Karpas-422 (cell line): ENCODE measurements at regions not wholly inside any gene's neighbourhood (a gene's known extent, or its start where the extent isn't known, plus 50 kb on each side); places are given as distances from the start of the nearest gene placed in this dataset.

Source experiments
- DNase-seq: peaks from one replicate; pipeline ENCODE4 v3.0.0-alpha.2; 2015
- H2AFZ ChIP-seq: fragments of 200-600 bp; sonication (generic); 2 replicates; pipeline ENCODE4 v1.6.1; 2014; ENCODE audit warnings: antibody characterized with exemption, low read length, mixed read lengths
- H3K27ac ChIP-seq: fragments of 200-600 bp; sonication (generic); 2 replicates; pipeline ENCODE4 v1.5.1; 2014; ENCODE audit warnings: mild to moderate bottlenecking, low read length, moderate library complexity
- H3K27me3 ChIP-seq: fragments of 200-600 bp; sonication (generic); 2 replicates; pipeline ENCODE4 v1.6.1; 2014; ENCODE audit warnings: low read length, mixed read lengths
- H3K36me3 ChIP-seq: fragments of 200-600 bp; sonication (generic); 2 replicates; pipeline ENCODE4 v1.6.1; 2014; ENCODE audit warnings: low read length, mixed read lengths; ENCODE audit not compliant: insufficient read depth
- H3K4me1 ChIP-seq: fragments of 200-600 bp; sonication (generic); 2 replicates; pipeline ENCODE4 v1.6.1; 2014; ENCODE audit warnings: mild to moderate bottlenecking, low read length, mixed read lengths
- H3K4me2 ChIP-seq: fragments of 200-600 bp; sonication (generic); 2 replicates; pipeline ENCODE4 v1.6.1; 2014; ENCODE audit warnings: low read length, low read depth, mild to moderate bottlenecking; ENCODE audit not compliant: poor library complexity, severe bottlenecking
- H3K4me3 ChIP-seq: fragments of 200-600 bp; sonication (generic); 2 replicates; pipeline ENCODE4 v1.5.1; 2014; ENCODE audit warnings: mild to moderate bottlenecking, antibody characterized with exemption, low read length, mixed read lengths
- H3K79me2 ChIP-seq: fragments of 200-600 bp; sonication (generic); 2 replicates; pipeline ENCODE4 v1.6.1; 2014; ENCODE audit warnings: mild to moderate bottlenecking, low read length, mixed read lengths
- H3K9ac ChIP-seq: fragments of 200-600 bp; sonication (generic); 2 replicates; pipeline ENCODE4 v1.6.0; 2014; ENCODE audit warnings: low read length
- H3K9me2 ChIP-seq: fragments of 200-600 bp; sonication (generic), shearing (Covaris generic); replicated peaks from 2 replicates; pipeline ENCODE4 v1.6.0; 2014; ENCODE audit warnings: mild to moderate bottlenecking, low read length, moderate library complexity; ENCODE audit not compliant: insufficient read depth
- H3K9me3 ChIP-seq: fragments of 300-700, 200-600 bp; sonication (generic); 2 replicates; pipeline ENCODE4 v1.6.1; 2014; ENCODE audit warnings: low read length, mixed read lengths
- H4K20me1 ChIP-seq: fragments of 200-600 bp; sonication (generic); 2 replicates; pipeline ENCODE4 v1.6.1; 2014; ENCODE audit warnings: mild to moderate bottlenecking, antibody characterized with exemption, low read length, low read depth; ENCODE audit not compliant: insufficient read depth

DNA sequence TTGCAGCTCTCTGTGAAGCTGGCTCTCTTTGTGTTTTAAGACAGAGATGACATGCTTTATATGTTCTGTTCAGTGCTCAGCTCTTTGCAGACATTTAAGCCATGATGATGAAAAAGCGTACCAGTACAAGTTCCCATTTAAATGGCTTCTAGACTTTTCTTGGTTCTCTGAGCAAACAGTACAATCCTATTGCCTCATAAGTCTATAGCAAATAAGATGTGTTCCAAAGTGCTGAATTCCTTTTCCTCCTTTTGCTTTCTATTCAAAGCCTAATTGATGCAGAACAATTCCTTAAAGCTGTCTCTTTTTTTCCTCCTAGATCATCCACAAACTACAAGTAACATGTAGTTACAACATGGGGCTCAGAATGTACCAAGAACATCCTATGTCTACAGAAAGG lies 168.8 kb upstream of the SPATS2L start:
- H3K79me2 ChIP-seq = no peaks in the 10 kb centered on the region
- no peak overlapping the region for H2AFZ ChIP-seq
- no peaks in the 10 kb centered on the region for H3K4me1 ChIP-seq
- H3K27ac ChIP-seq = no peak overlapping the region
- H3K27me3 ChIP-seq = no peaks in the 10 kb centered on the region
- no peak for DNase-seq
- no peaks in the 10 kb centered on the region for H3K9me2 ChIP-seq
- H3K9ac ChIP-seq = no peak overlapping the region
- H3K36me3 ChIP-seq = no peaks in the 10 kb centered on the region
- no peak overlapping the region for H3K4me2 ChIP-seq
- no peaks in the 10 kb centered on the region for H3K9me3 ChIP-seq
- no peak overlapping the region for H3K4me3 ChIP-seq
- H4K20me1 ChIP-seq = no peaks in the 10 kb centered on the region

DNA sequence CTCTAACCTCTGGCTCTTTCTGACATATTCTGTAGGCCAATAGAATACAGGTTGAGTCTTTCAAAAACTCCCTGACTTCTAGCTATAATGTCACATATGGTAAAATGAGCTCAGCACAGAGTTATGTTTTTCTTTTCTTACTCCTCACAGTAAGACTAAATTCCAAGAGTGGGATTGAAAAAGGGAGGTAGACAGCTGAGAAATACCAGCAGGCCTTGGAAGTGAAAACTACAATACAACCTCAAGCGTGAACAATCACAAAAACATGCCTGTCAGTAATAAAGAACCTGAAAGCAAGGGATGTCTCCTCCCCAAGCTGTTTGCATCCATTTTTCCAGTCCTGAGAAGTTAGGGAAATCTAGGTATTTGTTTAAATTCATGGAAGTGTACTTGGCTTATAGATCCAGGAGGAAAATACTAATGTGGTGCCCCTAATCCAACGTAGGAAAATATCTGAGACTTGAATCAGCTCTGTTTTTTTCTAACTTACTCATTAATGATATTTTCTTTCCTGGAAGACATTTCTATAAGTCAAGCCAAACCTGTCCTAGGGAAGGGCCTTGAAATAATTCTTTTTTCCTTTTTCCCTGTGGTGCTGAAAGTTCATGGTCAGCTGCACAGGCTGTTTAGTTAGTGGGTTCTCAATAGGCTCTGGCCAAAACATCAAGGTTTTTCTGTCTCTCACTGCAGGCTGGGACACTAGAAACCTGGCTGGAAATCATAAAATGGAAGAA lies 167.9 kb upstream of the SPATS2L start:
- Histone ChIP-seq H3K9me2 (no peaks in the 10 kb centered on the region), H3K9me3 (no peaks in the 10 kb centered on the region), H3K4me1 (no peaks in the 10 kb centered on the region), H2AFZ (no peak overlapping the region), H3K9ac (no peak overlapping the region), H3K4me3 (no peak overlapping the region), H3K36me3 (no peaks in the 10 kb centered on the region), H4K20me1 (no peaks in the 10 kb centered on the region), H3K79me2 (no peaks in the 10 kb centered on the region), H3K27me3 (no peaks in the 10 kb centered on the region), H3K27ac (no peak overlapping the region), H3K4me2 (no peak overlapping the region)
- DNase-seq = no peak

DNA sequence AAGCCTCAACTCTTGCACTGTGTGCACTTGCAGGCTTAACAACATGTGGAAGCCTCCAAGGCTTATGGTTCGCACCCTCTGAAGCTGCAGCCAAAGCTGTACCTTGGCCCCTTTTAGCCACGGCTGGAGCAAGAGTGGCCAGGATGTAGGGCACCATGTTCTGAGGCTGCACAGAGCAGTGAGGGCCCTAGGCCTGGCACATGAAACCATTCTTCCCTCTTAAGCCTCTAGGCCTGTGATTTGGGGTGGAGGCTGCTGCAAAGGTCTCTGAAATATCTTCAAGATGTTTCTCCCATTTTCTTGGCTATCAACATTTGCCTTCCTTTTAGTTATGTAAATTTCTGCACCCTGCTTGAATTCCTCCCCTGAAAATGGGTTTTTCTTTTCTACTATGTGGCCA lies 161.9 kb upstream of the SPATS2L start:
- DNase-seq = no peak
- H3K4me2 ChIP-seq = no peak overlapping the region
- H3K9ac ChIP-seq = no peak overlapping the region
- H4K20me1 ChIP-seq = no peaks in the 10 kb centered on the region
- H3K9me2 ChIP-seq = no peaks in the 10 kb centered on the region
- H3K9me3 ChIP-seq = no peaks in the 10 kb centered on the region
- no peaks in the 10 kb centered on the region for H3K36me3 ChIP-seq
- no peak overlapping the region for H3K4me3 ChIP-seq
- no peaks in the 10 kb centered on the region for H3K79me2 ChIP-seq
- no peak overlapping the region for H3K27ac ChIP-seq
- no peak overlapping the region for H2AFZ ChIP-seq
- no peaks in the 10 kb centered on the region for H3K4me1 ChIP-seq
- H3K27me3 ChIP-seq = no peaks in the 10 kb centered on the region

DNA sequence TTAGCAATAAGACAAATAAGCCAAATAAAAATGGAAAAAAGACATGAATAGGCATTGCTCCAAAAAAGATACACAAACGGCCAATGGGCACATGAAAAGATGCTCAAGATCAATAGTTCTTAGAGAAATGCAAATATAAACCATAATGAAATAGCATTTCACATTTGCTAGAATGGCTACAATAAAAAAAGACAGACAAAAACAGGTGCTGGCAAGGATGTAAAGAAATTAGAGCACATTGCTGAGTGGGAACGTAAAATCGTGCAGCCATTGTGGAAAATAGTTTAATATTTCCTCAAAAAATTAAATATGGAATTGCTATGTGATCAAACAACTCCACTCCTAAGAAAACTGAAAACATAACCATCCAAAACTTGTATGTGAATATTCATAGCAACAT lies 160.0 kb upstream of the SPATS2L start:
- DNase-seq = no peak
- Histone ChIP-seq H3K9me2 (no peaks in the 10 kb centered on the region), H3K9me3 (no peaks in the 10 kb centered on the region), H3K9ac (no peak overlapping the region), H3K4me1 (no peaks in the 10 kb centered on the region), H4K20me1 (no peaks in the 10 kb centered on the region), H2AFZ (no peak overlapping the region), H3K36me3 (no peaks in the 10 kb centered on the region), H3K4me2 (no peak overlapping the region), H3K27me3 (no peaks in the 10 kb centered on the region), H3K79me2 (no peaks in the 10 kb centered on the region), H3K4me3 (no peak overlapping the region), H3K27ac (no peak overlapping the region)

DNA sequence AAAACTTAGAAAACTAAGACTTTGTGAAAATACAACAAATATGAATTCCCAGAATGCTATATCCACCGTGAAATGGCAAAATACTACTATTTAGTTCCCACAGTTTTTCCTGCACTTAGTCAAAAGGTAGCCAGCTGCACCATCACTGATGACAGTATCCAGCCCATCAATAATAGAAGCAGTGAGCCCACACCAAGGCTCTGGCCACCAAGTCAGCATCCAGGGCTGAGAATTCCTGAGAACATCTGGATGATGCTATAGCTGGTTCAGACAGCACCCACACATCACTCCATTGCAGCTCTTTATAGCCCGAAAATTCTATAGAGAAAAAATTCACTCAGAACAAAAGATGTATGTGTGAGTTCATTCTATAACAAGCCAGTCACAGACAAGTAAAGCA lies 159.1 kb upstream of the SPATS2L start:
- no peaks in the 10 kb centered on the region for H3K9me3 ChIP-seq
- H3K4me1 ChIP-seq = no peaks in the 10 kb centered on the region
- no peak overlapping the region for H3K4me2 ChIP-seq
- H3K4me3 ChIP-seq = no peak overlapping the region
- no peak for DNase-seq
- H3K27me3 ChIP-seq = no peaks in the 10 kb centered on the region
- no peak overlapping the region for H2AFZ ChIP-seq
- H3K9ac ChIP-seq = no peak overlapping the region
- no peak overlapping the region for H3K27ac ChIP-seq
- H3K9me2 ChIP-seq = no peaks in the 10 kb centered on the region
- no peaks in the 10 kb centered on the region for H3K79me2 ChIP-seq
- no peaks in the 10 kb centered on the region for H3K36me3 ChIP-seq
- no peaks in the 10 kb centered on the region for H4K20me1 ChIP-seq

DNA sequence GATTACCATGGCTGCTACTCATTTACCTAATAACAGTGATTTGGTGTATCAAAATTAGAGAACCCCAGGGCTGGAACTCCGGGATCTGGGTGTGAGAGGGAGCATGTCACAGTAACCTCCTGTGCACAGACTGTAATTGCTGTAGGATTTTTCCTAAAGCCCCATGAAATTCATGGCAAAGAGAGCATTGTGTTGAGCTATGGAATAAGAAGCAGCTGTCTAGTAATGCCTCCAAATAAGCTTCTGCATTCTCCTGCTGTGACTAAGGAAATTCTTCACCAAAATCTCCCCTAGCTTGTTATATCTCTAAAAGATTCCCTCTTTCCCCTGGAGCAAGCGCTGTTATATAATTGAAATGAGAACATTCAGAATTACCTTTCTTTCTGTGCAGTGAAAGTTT lies 158.1 kb upstream of the SPATS2L start:
- no peak for DNase-seq
- Histone ChIP-seq H3K36me3 (no peaks in the 10 kb centered on the region), H3K9ac (no peak overlapping the region), H3K9me3 (no peaks in the 10 kb centered on the region), H3K9me2 (no peaks in the 10 kb centered on the region), H3K27ac (no peak overlapping the region), H3K4me1 (no peaks in the 10 kb centered on the region), H3K4me2 (no peak overlapping the region), H3K27me3 (no peaks in the 10 kb centered on the region), H3K79me2 (no peaks in the 10 kb centered on the region), H4K20me1 (no peaks in the 10 kb centered on the region), H2AFZ (no peak overlapping the region), H3K4me3 (no peak overlapping the region)

DNA sequence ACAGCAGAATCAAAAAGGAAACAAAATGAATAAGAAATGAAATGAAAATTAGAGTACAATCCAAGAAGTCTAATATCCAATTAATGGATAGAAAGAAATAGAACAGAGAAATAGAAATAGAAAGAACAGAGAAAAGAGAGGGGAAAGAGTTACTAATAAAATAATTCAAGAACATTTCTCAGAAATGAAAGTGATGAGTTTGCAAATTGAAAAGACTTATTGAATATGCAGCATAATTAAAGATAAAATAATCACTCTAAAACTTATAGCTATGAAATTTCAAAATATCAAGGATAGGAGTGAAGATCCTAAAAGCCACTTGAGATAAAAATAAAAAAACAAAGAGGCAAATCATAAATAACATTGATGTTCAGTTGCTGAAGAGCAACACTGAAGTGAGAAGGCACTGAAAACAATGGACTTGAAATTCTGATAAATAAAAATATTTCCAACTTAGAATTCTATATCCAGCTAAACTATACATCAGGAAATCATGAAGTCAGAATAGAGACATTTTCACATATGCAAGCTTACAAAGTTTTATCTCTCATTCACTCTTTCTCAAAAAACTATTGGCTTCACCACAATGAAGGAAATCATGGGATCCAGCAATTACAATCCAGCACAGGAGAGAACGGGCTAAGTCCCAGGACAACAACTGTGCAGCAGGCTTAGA lies 155.9 kb upstream of the SPATS2L start:
- H2AFZ ChIP-seq = no peak overlapping the region
- H3K9me3 ChIP-seq = no peaks in the 10 kb centered on the region
- no peak for DNase-seq
- no peak overlapping the region for H3K4me2 ChIP-seq
- no peaks in the 10 kb centered on the region for H3K27me3 ChIP-seq
- H4K20me1 ChIP-seq = no peaks in the 10 kb centered on the region
- H3K4me1 ChIP-seq = no peaks in the 10 kb centered on the region
- H3K27ac ChIP-seq = no peak overlapping the region
- H3K9me2 ChIP-seq = no peaks in the 10 kb centered on the region
- H3K4me3 ChIP-seq = no peak overlapping the region
- no peaks in the 10 kb centered on the region for H3K36me3 ChIP-seq
- H3K79me2 ChIP-seq = no peaks in the 10 kb centered on the region
- H3K9ac ChIP-seq = no peak overlapping the region

DNA sequence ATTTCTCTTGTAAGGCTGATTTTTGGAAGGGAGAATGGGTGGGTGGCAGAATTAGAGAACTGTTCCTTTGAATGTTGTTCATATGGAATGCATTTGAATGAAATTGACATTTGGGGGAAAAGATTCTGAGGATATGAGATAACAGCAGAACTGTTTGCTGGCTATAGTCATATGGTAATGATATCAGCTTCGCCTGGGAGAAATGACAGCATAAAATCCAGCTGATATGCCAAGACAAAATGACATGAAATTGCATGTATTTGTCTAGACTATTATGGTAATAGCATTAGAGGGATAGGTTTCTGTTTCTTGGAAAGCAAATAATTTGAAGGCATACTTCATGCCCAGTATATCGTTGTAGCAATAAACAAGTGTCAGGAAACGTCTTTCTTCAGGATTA lies 150.8 kb upstream of the SPATS2L start:
- Histone ChIP-seq H4K20me1 (no peaks in the 10 kb centered on the region), H3K9ac (no peak overlapping the region), H3K4me2 (no peak overlapping the region), H3K9me2 (no peaks in the 10 kb centered on the region), H2AFZ (no peak overlapping the region), H3K27ac (no peak overlapping the region), H3K27me3 (no peaks in the 10 kb centered on the region), H3K79me2 (no peaks in the 10 kb centered on the region), H3K36me3 (no peaks in the 10 kb centered on the region), H3K4me1 (no peaks in the 10 kb centered on the region), H3K9me3 (no peaks in the 10 kb centered on the region), H3K4me3 (no peak overlapping the region)
- no peak for DNase-seq
